ENCODE measurements at regions not wholly inside any gene's neighbourhood (a gene's known extent, or its start where the extent isn't known, plus 50 kb on each side); places are given as distances from the start of the nearest gene placed in this dataset.

DNA sequence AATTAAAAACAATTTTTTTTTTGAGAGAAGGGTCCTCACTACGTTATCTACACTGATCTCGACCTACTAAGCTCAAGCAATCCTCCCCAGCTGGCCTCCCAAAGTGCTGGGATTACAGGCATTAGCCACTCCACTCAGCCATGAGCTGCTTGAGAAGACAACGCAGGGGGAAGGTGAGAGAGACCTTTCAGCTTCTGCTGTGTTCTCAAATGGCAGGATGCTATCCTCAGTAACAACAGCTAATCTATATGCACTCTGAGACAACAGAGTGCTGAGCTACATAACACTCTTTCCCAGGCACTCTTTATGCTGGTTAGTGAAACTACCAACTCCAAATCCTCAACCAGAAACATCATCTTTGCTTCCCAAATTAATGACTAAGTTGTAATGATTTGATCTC is 526.1 kb downstream of the CCER1 start:
- Mint-ChIP-seq H3K4me3 (no peak overlapping the region), H3K9me3 (no peaks in the 10 kb centered on the region), H3K27me3 (no peaks in the 10 kb centered on the region), H3K4me1 (no peaks in the 10 kb centered on the region), H3K36me3 (ENCODE audit: low read depth) (no peaks in the 10 kb centered on the region), H3K27ac (no peak overlapping the region)
- intact Hi-C loops (cut with micrococcal nuclease) = no loop called here
- POLR2A ChIA-PET = no interaction called here
- CTCF ChIA-PET = no interaction called here
- ATAC-seq (ENCODE audit: low read depth) (no peak), DNase-seq (no peak)
- TF ChIP-seq, protein P1, sequence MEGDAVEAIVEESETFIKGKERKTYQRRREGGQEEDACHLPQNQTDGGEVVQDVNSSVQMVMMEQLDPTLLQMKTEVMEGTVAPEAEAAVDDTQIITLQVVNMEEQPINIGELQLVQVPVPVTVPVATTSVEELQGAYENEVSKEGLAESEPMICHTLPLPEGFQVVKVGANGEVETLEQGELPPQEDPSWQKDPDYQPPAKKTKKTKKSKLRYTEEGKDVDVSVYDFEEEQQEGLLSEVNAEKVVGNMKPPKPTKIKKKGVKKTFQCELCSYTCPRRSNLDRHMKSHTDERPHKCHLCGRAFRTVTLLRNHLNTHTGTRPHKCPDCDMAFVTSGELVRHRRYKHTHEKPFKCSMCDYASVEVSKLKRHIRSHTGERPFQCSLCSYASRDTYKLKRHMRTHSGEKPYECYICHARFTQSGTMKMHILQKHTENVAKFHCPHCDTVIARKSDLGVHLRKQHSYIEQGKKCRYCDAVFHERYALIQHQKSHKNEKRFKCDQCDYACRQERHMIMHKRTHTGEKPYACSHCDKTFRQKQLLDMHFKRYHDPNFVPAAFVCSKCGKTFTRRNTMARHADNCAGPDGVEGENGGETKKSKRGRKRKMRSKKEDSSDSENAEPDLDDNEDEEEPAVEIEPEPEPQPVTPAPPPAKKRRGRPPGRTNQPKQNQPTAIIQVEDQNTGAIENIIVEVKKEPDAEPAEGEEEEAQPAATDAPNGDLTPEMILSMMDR (IDR thresholded peaks at IDR 0.05) = no peak

GRCh38 chr12:90428465-90428864 is 526.5 kb downstream of the CCER1 start:
- ChIA-PET CTCF (no interaction called here), POLR2A (no interaction called here)
- Mint-ChIP-seq H3K4me3 (no peak overlapping the region), H3K9me3 (no peaks in the 10 kb centered on the region), H3K36me3 (ENCODE audit: low read depth) (no peaks in the 10 kb centered on the region), H3K4me1 (no peaks in the 10 kb centered on the region), H3K27ac (no peak overlapping the region), H3K27me3 (no peaks in the 10 kb centered on the region)
- ATAC-seq (ENCODE audit: low read depth) (no peak), DNase-seq (no peak)
- TF ChIP-seq, protein P1 (IDR thresholded peaks at IDR 0.05) = no peak
- intact Hi-C loops (cut with micrococcal nuclease) = no loop called here

GRCh38 chr12:90423965-90424364 is 531.0 kb downstream of the CCER1 start:
- Mint-ChIP-seq H3K27ac (no peak overlapping the region), H3K4me1 (no peaks in the 10 kb centered on the region), H3K9me3 (no peaks in the 10 kb centered on the region), H3K4me3 (no peak overlapping the region), H3K36me3 (ENCODE audit: low read depth) (no peaks in the 10 kb centered on the region), H3K27me3 (no peaks in the 10 kb centered on the region)
- POLR2A ChIA-PET = no interaction called here
- DNase-seq (no peak), ATAC-seq (ENCODE audit: low read depth) (no peak)
- intact Hi-C loops (cut with micrococcal nuclease) = no loop called here
- CTCF ChIA-PET = no interaction called here
- TF ChIP-seq, protein P1 (IDR thresholded peaks at IDR 0.05) = no peak

- ChIA-PET CTCF (no interaction called here), POLR2A (no interaction called here)
- no peaks in the 10 kb centered on the region for H3K4me1 Mint-ChIP-seq
- no peaks in the 10 kb centered on the region for H3K9me3 Mint-ChIP-seq
- no peaks in the 10 kb centered on the region for H3K27me3 Mint-ChIP-seq
- intact Hi-C loops (cut with micrococcal nuclease) = no loop called here
- DNase-seq = no peak
- H3K27ac Mint-ChIP-seq = no peak overlapping the region
- no peak overlapping the region for H3K4me3 Mint-ChIP-seq
- H3K36me3 Mint-ChIP-seq (ENCODE audit: low read depth) = no peaks in the 10 kb centered on the region
- no peak for ATAC-seq (ENCODE audit: low read depth)
- TF ChIP-seq, protein P1 (IDR thresholded peaks at IDR 0.05) = no peak
Measured at GRCh38 chr12:90410962-90411361, 544.0 kb downstream of the CCER1 start.

DNA sequence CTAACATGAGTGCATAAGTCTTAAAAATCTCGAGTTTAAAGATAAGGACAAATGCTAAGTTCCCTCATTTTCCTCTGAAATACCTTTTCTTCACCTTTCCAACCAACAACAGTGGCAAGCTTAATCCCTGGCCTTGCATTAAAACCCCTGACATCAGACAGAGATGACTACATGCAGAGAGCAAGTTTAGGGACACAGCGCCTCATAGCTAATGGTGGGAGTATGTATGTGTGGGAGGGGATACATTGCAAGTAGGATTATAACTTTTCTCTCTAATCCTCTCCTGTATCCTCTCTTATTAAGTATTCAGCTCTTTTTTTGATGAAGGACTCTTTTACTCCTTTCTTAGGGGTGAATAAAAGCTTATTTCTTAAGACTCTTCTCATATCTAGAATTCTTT is 547.1 kb downstream of the CCER1 start:
- POLR2A ChIA-PET = no interaction called here
- H3K36me3 Mint-ChIP-seq (ENCODE audit: low read depth) = no peaks in the 10 kb centered on the region
- H3K4me1 Mint-ChIP-seq = no peaks in the 10 kb centered on the region
- intact Hi-C loops (cut with micrococcal nuclease) = no loop called here
- H3K27me3 Mint-ChIP-seq = no peaks in the 10 kb centered on the region
- CTCF ChIA-PET = interaction anchor here (1.3 kb wide), 1 partner anchor 11 kb away, joined by 3 read pairs; no protein-coding TSS in a partner anchor
- H3K4me3 Mint-ChIP-seq = no peak overlapping the region
- no peak overlapping the region for H3K27ac Mint-ChIP-seq
- TF ChIP-seq, protein P1 (IDR thresholded peaks at IDR 0.05) = no peak
- DNase-seq (no peak), ATAC-seq (ENCODE audit: low read depth) (no peak)
- H3K9me3 Mint-ChIP-seq = no peaks in the 10 kb centered on the region

Measured in activated B cell treated with CpG ODN at 0.5 μM for 24 hours (primary cell).